ENCODE measurements at regions not wholly inside any gene's neighbourhood (a gene's known extent, or its start where the extent isn't known, plus 50 kb on each side); places are given as distances from the start of the nearest gene placed in this dataset.
"Not testable (repeated sequence)": the region's sequence is repeated elsewhere in the genome, so short reads cannot be mapped to it uniquely, and the experiment has no call there.

GRCh38 chrX:955168-955781, 257.2 kb downstream of the CRLF2 start:
- H3K4me1 ChIP-seq (replicated peaks in 1 of 2; ENCODE audit: control insufficient read depth in 2 of 2, insufficient read depth in 2 of 2, low read length in 2 of 2); DNase-seq (ENCODE audit: extremely low read depth in 1 of 4, low spot score in 3 of 4); POLR2A ChIA-PET; H3K79me2 ChIP-seq (ENCODE audit: control insufficient read depth, insufficient read depth, low read length); H3K4me3 ChIP-seq; BruUV-seq (replicated peaks); H3K27me3 ChIP-seq (ENCODE audit: control insufficient read depth in 2 of 2, insufficient read depth in 2 of 2, low read length in 2 of 2); H3K36me3 ChIP-seq (ENCODE audit: control insufficient read depth, insufficient read depth, low read length); FAIRE-seq; H3K9ac ChIP-seq (ENCODE audit: insufficient read depth in 1 of 2, low read depth in 2 of 2, low read length in 2 of 2); CTCF ChIA-PET (ENCODE audit: low intra/inter-chr PET ratio); H2AFZ ChIP-seq (ENCODE audit: low read depth, low read length); H3K9me1 ChIP-seq (ENCODE audit: control insufficient read depth, insufficient read depth, low read length); H3K9me3 ChIP-seq (replicated peaks; ENCODE audit: control insufficient read depth, insufficient read depth, low read depth, low read length); intact Hi-C loops (cut with micrococcal nuclease); in situ Hi-C loops (cut with MboI); ATAC-seq; H3K27ac ChIP-seq (ENCODE audit: extremely low read depth, low read depth, low read length); H4K20me1 ChIP-seq (replicated peaks; ENCODE audit: control insufficient read depth, insufficient read depth, low read length); H3K4me2 ChIP-seq (ENCODE audit: insufficient read depth, low read length): not testable (repeated sequence)
- 0% methylated on average over 1 of the region's 1 CpG for WGBS (ENCODE audit: insufficient coverage, low coverage, missing lambda C conversion rate)

- intact Hi-C loops (cut with micrococcal nuclease) = no loop called here
- Histone ChIP-seq H2AFZ (ENCODE audit: low read depth, low read length) (no peak overlapping the region), H3K27ac (ENCODE audit: extremely low read depth, low read depth, low read length) (no peak overlapping the region), H3K79me2 (ENCODE audit: control insufficient read depth, insufficient read depth, low read length) (no peaks in the 10 kb centered on the region), H3K4me2 (ENCODE audit: insufficient read depth, low read length) (no peak overlapping the region), H3K9me3 (replicated peaks; ENCODE audit: control insufficient read depth, insufficient read depth, low read depth, low read length) (no peaks in the 10 kb centered on the region), H3K9me1 (ENCODE audit: control insufficient read depth, insufficient read depth, low read length) (no peaks in the 10 kb centered on the region), H3K9ac (ENCODE audit: insufficient read depth in 1 of 2, low read depth in 2 of 2, low read length in 2 of 2) (no peak overlapping the region), H3K27me3 (ENCODE audit: control insufficient read depth in 2 of 2, insufficient read depth in 2 of 2, low read length in 2 of 2) (no peaks in the 10 kb centered on the region), H4K20me1 (replicated peaks; ENCODE audit: control insufficient read depth, insufficient read depth, low read length) (no peaks in the 10 kb centered on the region), H3K4me3 (no peak overlapping the region), H3K4me1 (replicated peaks in 1 of 2; ENCODE audit: control insufficient read depth in 2 of 2, insufficient read depth in 2 of 2, low read length in 2 of 2) (no peaks in the 10 kb centered on the region), H3K36me3 (ENCODE audit: control insufficient read depth, insufficient read depth, low read length) (no peaks in the 10 kb centered on the region)
- in situ Hi-C loops (cut with MboI) = no loop called here
- DNase-seq (ENCODE audit: extremely low read depth in 1 of 4, low spot score in 3 of 4) (no peak), FAIRE-seq (no peak), ATAC-seq (no peak)
- ChIA-PET CTCF (ENCODE audit: low intra/inter-chr PET ratio) (no interaction called here), POLR2A (no interaction called here)
- no TSS peak for BruUV-seq (replicated peaks)
- no peak for TF ChIP-seq UBTF (IDR thresholded peaks at IDR 0.05; ENCODE audit: borderline replicate concordance in 1 of 2, low read depth in 2 of 2, low read length in 2 of 2)
- no peak for TF ChIP-seq CHD4 (IDR thresholded peaks at IDR 0.05; ENCODE audit: insufficient read depth, insufficient replicate concordance, low read depth, low read length, poor library complexity, severe bottlenecking)
- no peak for TF ChIP-seq NKRF (IDR thresholded peaks at IDR 0.05; ENCODE audit: borderline replicate concordance)
- TF ChIP-seq DPF2 (IDR thresholded peaks at IDR 0.05) = no peak
- TF ChIP-seq HNRNPLL (IDR thresholded peaks at IDR 0.05; ENCODE audit: low read depth, low read length, poor library complexity, severe bottlenecking) = no peak
- no peak for TF ChIP-seq ZNF24 (IDR thresholded peaks at IDR 0.05)
- no peak for TF ChIP-seq PML (IDR thresholded peaks at IDR 0.05; ENCODE audit: low read length)
- TF ChIP-seq ATF2 (CRISPR knock-in tag; IDR thresholded peaks at IDR 0.05) = no peak
- no peak for TF ChIP-seq RB1 (IDR thresholded peaks at IDR 0.05; ENCODE audit: low read depth)
Measured at GRCh38 chrX:953879-954482, 258.5 kb downstream of the CRLF2 start.
